DND-41 (cell line): ENCODE measurements at regions not wholly inside any gene's neighbourhood (a gene's known extent, or its start where the extent isn't known, plus 50 kb on each side); places are given as distances from the start of the nearest gene placed in this dataset.

Experiments used
- ATAC-seq: fragments of 200-7000 bp; cut with Tn5 transposase; 3 replicates; pipeline ENCODE4 v1.9.1; 2021; ENCODE audit warnings: low read depth; ENCODE audit not compliant: insufficient read depth
- DNase-seq: peaks from one replicate; pipeline ENCODE4 v3.0.0-alpha.2; 2020
- H2AFZ ChIP-seq: 2 replicates; pipeline ENCODE4 v1.6.0; 2012; ENCODE audit warnings: low read depth, low read length
- H3K27ac ChIP-seq: 2 replicates; pipeline ENCODE4 v1.5.1; 2012; ENCODE audit warnings: low read length, inconsistent platforms
- H3K27me3 ChIP-seq: fragments of 200-600 bp; sonication (generic); 2 replicates; pipeline ENCODE4 v1.6.0; 2012; ENCODE audit warnings: low read length, mild to moderate bottlenecking, inconsistent platforms; ENCODE audit not compliant: insufficient read depth, poor library complexity
- H3K36me3 ChIP-seq: 2 replicates; pipeline ENCODE4 v1.5.1; 2012; ENCODE audit warnings: low read length, inconsistent platforms; ENCODE audit not compliant: insufficient read depth
- H3K4me1 ChIP-seq: 2 replicates; pipeline ENCODE4 v1.5.1; 2012; ENCODE audit warnings: mild to moderate bottlenecking, low read length; ENCODE audit not compliant: insufficient read depth
- H3K4me2 ChIP-seq: 2 replicates; pipeline ENCODE4 v1.6.0; 2012; ENCODE audit warnings: mild to moderate bottlenecking, moderate library complexity, low read length, inconsistent platforms; ENCODE audit not compliant: insufficient read depth
- H3K4me3 ChIP-seq, 2 experiments: fragments of 200-600 bp in 1 of 2; shearing (Covaris generic) in 1 of 2; 2 replicates each; pipeline ENCODE4 v1.5.1; 2012 to 2016; ENCODE audit warnings: inconsistent platforms in 2 of 2, low read length in 2 of 2, mild to moderate bottlenecking in 2 of 2, low read depth in 1 of 2, moderate library complexity in 1 of 2
- H3K79me2 ChIP-seq: 2 replicates; pipeline ENCODE4 v1.6.0; 2012; ENCODE audit warnings: low read length, inconsistent platforms; ENCODE audit not compliant: insufficient read depth
- H3K9ac ChIP-seq: 2 replicates; pipeline ENCODE4 v1.6.0; 2012; ENCODE audit warnings: low read depth, mild to moderate bottlenecking, inconsistent platforms, low read length, moderate library complexity
- H3K9me3 ChIP-seq: 2 replicates; pipeline ENCODE4 v1.5.1; 2012; ENCODE audit warnings: low read length, moderate library complexity, mild to moderate bottlenecking, inconsistent platforms; ENCODE audit not compliant: insufficient read depth, severe bottlenecking
- H4K20me1 ChIP-seq: 2 replicates; pipeline ENCODE4 v1.6.0; 2012; ENCODE audit warnings: low read length; ENCODE audit not compliant: insufficient read depth
- EZH2 ChIP-seq: IDR thresholded peaks from 3 replicates; pipeline ENCODE4 v1.6.1; 2012; ENCODE audit warnings: borderline replicate concordance, low read depth, mild to moderate bottlenecking, moderate library complexity, low read length, inconsistent platforms; ENCODE audit not compliant: severe bottlenecking
- TF ChIP-seq, protein P1 (sequence below): IDR thresholded peaks from 2 replicates; pipeline ENCODE4 v1.5.1; 2012; ENCODE audit warnings: borderline replicate concordance, low read length, moderate library complexity, mild to moderate bottlenecking; ENCODE audit not compliant: poor library complexity, severe bottlenecking; ENCODE audit errors: extremely low read depth

DNA sequence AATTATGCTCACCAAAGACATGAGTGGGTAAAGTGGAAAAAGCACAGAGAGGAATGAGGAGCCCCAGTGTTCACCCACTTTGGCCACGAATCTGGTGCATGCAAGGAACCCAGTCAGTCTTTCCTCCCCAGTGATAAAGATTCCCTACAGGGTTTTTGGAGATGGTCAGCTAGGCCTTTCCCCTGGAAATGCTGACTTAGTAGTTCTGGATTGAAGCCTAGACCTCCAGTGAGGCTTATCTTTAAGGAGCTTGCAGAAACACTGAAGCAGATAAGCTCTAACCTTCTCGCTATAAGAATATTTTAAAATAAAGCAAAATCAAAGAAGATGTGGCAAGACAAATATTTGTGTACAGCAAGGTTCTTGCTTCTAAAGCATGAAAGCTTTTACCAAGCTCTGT lies 178.3 kb upstream of the CCDC68 start:
- no peak overlapping the region for H3K4me3 ChIP-seq
- no peak overlapping the region for H3K4me2 ChIP-seq
- DNase-seq (no peak), ATAC-seq (no peak)
- H3K9ac ChIP-seq: no peak overlapping the region
- H3K4me1 ChIP-seq: no peaks in the 10 kb centered on the region
- TF ChIP-seq, protein P1, sequence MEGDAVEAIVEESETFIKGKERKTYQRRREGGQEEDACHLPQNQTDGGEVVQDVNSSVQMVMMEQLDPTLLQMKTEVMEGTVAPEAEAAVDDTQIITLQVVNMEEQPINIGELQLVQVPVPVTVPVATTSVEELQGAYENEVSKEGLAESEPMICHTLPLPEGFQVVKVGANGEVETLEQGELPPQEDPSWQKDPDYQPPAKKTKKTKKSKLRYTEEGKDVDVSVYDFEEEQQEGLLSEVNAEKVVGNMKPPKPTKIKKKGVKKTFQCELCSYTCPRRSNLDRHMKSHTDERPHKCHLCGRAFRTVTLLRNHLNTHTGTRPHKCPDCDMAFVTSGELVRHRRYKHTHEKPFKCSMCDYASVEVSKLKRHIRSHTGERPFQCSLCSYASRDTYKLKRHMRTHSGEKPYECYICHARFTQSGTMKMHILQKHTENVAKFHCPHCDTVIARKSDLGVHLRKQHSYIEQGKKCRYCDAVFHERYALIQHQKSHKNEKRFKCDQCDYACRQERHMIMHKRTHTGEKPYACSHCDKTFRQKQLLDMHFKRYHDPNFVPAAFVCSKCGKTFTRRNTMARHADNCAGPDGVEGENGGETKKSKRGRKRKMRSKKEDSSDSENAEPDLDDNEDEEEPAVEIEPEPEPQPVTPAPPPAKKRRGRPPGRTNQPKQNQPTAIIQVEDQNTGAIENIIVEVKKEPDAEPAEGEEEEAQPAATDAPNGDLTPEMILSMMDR: no peak
- TF ChIP-seq EZH2: no peak
- no peaks in the 10 kb centered on the region for H3K9me3 ChIP-seq
- no peaks in the 10 kb centered on the region for H3K36me3 ChIP-seq
- H2AFZ ChIP-seq: no peak overlapping the region
- peaks cover 6% of the 10 kb centered on the region for H3K27me3 ChIP-seq
- no peaks in the 10 kb centered on the region for H4K20me1 ChIP-seq
- H3K79me2 ChIP-seq: no peaks in the 10 kb centered on the region
- no peak overlapping the region for H3K27ac ChIP-seq

DNA sequence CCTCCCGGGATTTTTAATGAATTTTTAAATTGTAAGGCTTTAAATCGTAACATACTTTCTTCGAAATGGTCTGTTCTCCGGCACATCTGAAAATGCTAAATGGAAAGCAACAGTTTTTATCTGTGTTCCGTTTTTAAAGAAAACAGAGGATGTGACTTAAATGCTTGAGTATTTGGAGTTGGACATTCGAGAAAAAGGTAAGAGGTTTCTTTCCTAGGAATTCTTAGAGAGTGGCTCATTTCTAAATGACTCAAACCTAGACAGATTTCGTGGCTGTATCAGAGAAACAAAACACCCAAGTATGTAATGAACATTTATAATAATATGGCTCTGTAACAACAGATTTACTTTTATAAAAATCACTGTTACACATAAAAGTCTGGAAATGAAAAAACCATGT lies 177.6 kb upstream of the CCDC68 start:
- DNase-seq: no peak
- Histone ChIP-seq H3K79me2 (no peaks in the 10 kb centered on the region), H3K4me2 (no peak overlapping the region), H3K36me3 (no peaks in the 10 kb centered on the region), H3K27ac (no peak overlapping the region), H3K4me1 (no peaks in the 10 kb centered on the region), H2AFZ (no peak overlapping the region), H3K27me3 (peaks cover 6% of the 10 kb centered on the region), H3K9me3 (no peaks in the 10 kb centered on the region), H3K9ac (no peak overlapping the region), H4K20me1 (no peaks in the 10 kb centered on the region), H3K4me3 (no peak overlapping the region)
- ATAC-seq: no peak
- no peak for TF ChIP-seq EZH2
- TF ChIP-seq, protein P1: no peak

DNA sequence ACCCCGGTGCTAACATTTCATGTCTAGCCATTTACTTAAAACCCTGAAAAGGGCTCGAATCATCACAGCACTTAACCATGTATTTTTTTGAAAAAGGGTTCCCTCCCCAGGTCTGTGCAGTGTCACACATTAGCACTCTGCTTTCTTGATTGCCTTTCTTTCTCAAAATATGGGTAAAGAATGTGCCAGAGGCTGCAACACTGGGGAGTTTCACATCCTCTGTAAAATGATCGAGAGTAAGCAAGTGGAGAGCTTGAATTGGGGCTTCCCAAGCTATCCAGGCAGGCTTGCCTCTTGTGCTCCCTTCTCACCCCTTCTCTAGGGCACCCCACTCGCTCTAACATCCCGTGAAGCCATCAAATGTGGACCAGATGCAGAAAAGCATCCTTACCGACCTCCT lies 177.0 kb upstream of the CCDC68 start:
- ATAC-seq (no peak), DNase-seq (no peak)
- Histone ChIP-seq H3K4me3 (no peak overlapping the region), H3K9me3 (no peaks in the 10 kb centered on the region), H3K4me2 (no peak overlapping the region), H3K4me1 (no peaks in the 10 kb centered on the region), H3K27me3 (peaks cover 8% of the 10 kb centered on the region), H3K79me2 (no peaks in the 10 kb centered on the region), H2AFZ (no peak overlapping the region), H3K36me3 (no peaks in the 10 kb centered on the region), H3K9ac (no peak overlapping the region), H4K20me1 (no peaks in the 10 kb centered on the region), H3K27ac (no peak overlapping the region)
- TF ChIP-seq, protein P1: no peak

DNA sequence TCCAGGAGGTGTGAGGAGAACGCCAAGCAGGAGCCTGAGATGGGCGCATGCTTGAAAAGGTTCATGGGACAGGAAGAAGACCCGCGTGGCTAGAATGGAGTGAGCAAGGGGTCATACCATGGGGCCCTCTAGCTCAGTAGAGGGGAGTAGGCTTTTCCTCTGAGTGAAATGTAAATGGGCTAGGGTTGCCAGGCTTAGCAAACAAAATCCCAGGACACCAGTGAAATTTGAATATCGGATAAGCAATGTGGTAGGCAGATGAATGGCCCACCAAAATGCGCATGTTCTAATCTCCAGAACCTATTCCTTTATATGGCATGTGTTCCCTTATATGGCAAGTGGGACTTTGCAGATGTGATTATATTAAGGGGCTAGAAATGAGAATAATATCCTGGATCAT lies 174.1 kb upstream of the CCDC68 start:
- ATAC-seq (no peak), DNase-seq (no peak)
- no peaks in the 10 kb centered on the region for H3K36me3 ChIP-seq
- no peak overlapping the region for H3K4me3 ChIP-seq
- H3K4me1 ChIP-seq: no peaks in the 10 kb centered on the region
- no peaks in the 10 kb centered on the region for H4K20me1 ChIP-seq
- H3K9me3 ChIP-seq: no peaks in the 10 kb centered on the region
- no peaks in the 10 kb centered on the region for H3K79me2 ChIP-seq
- peaks cover 7% of the 10 kb centered on the region for H3K27me3 ChIP-seq
- no peak overlapping the region for H3K9ac ChIP-seq
- no peak overlapping the region for H3K27ac ChIP-seq
- H3K4me2 ChIP-seq: no peak overlapping the region
- TF ChIP-seq EZH2: no peak
- TF ChIP-seq, protein P1: no peak
- H2AFZ ChIP-seq: no peak overlapping the region
